OCI-LY3 (cell line): ENCODE measurements at regions not wholly inside any gene's neighbourhood (a gene's known extent, or its start where the extent isn't known, plus 50 kb on each side); places are given as distances from the start of the nearest gene placed in this dataset.
A peak's percentile ranks its signal among the peaks of the same experiment; 100 is the strongest.

Source experiments
- H2AFZ ChIP-seq: fragments of 200-600, 300-600 bp; shearing (Covaris generic); 2 replicates; pipeline ENCODE4 v1.6.0; 2014; ENCODE audit warnings: antibody characterized with exemption, low read depth, low read length
- H3K27ac ChIP-seq: fragments of 200-600, 300-600 bp; sonication (generic); 2 replicates; pipeline ENCODE4 v1.5.1; 2014; ENCODE audit warnings: mild to moderate bottlenecking, low read length, moderate library complexity, mixed read lengths
- H3K27me3 ChIP-seq: fragments of 200-600, 300-600 bp; sonication (generic); 2 replicates; pipeline ENCODE4 v1.6.1; 2014; ENCODE audit warnings: low read depth, low read length, mixed read lengths
- H3K36me3 ChIP-seq: fragments of 200-600, 300-600 bp; sonication (generic); replicated peaks from 2 replicates; pipeline ENCODE3; 2014; ENCODE audit warnings: low read depth, low read length, mixed read lengths
- H3K4me1 ChIP-seq: fragments of 300-600, 200-600 bp; sonication (generic); 2 replicates; pipeline ENCODE4 v1.6.1; 2014; ENCODE audit warnings: low read length, mixed read lengths
- H3K4me2 ChIP-seq: fragments of 200-600, 300-600 bp; sonication (generic); 2 replicates; pipeline ENCODE4 v1.6.1; 2014; ENCODE audit warnings: low read length, mixed read lengths
- H3K4me3 ChIP-seq: fragments of 300-600, 200-600 bp; sonication (generic); 2 replicates; pipeline ENCODE4 v1.5.1; 2014; ENCODE audit warnings: antibody characterized with exemption, mild to moderate bottlenecking, low read length, moderate library complexity
- H3K79me2 ChIP-seq: fragments of 300-600, 200-600 bp; shearing (Covaris generic); 2 replicates; pipeline ENCODE4 v1.6.1; 2014; ENCODE audit warnings: mild to moderate bottlenecking, low read length, mixed read lengths
- H3K9ac ChIP-seq: fragments of 300-600, 200-600 bp; shearing (Covaris generic); 2 replicates; pipeline ENCODE4 v1.6.0; 2014; ENCODE audit warnings: mild to moderate bottlenecking, low read length, moderate library complexity
- H3K9me3 ChIP-seq: fragments of 200-600, 300-600 bp; shearing (Covaris generic); 2 replicates; pipeline ENCODE4 v1.6.1; 2014; ENCODE audit warnings: low read length, mixed read lengths; ENCODE audit not compliant: insufficient read depth
- H4K20me1 ChIP-seq: fragments of 200-600, 300-600 bp; sonication (generic); 2 replicates; pipeline ENCODE4 v1.6.1; 2016; ENCODE audit warnings: low read length, mixed read lengths; ENCODE audit not compliant: insufficient read depth
- CTCF ChIP-seq: fragments of 200-600, 300-600 bp; sonication (generic); IDR thresholded peaks from 2 replicates; pipeline ENCODE4 v1.5.1; 2014; ENCODE audit warnings: antibody characterized with exemption, low read length, low read depth
- EZH2phosphoT487 ChIP-seq: fragments of 200-600 bp; shearing (Covaris generic); IDR thresholded peaks from 2 replicates; pipeline ENCODE4 v1.6.1; 2018; ENCODE audit warnings: antibody characterized with exemption, mixed run types, low read depth

GRCh38 chr3:80580146-80580545 is 812.3 kb upstream of the ROBO1 start:
- no peak overlapping the region for H3K4me2 ChIP-seq
- H3K4me3 ChIP-seq = no peak overlapping the region
- H3K79me2 ChIP-seq = no peaks in the 10 kb centered on the region
- H3K9me3 ChIP-seq = no peaks in the 10 kb centered on the region
- no peak overlapping the region for H3K27ac ChIP-seq
- no peak overlapping the region for H2AFZ ChIP-seq
- no peak for TF ChIP-seq CTCF
- H3K36me3 ChIP-seq = no peaks in the 10 kb centered on the region
- no peaks in the 10 kb centered on the region for H3K27me3 ChIP-seq
- H3K9ac ChIP-seq = no peak overlapping the region
- no peaks in the 10 kb centered on the region for H3K4me1 ChIP-seq
- H4K20me1 ChIP-seq = no peaks in the 10 kb centered on the region

GRCh38 chr3:80564391-80564790 is 796.6 kb upstream of the ROBO1 start:
- no peaks in the 10 kb centered on the region for H3K79me2 ChIP-seq
- H2AFZ ChIP-seq = no peak overlapping the region
- H4K20me1 ChIP-seq = no peaks in the 10 kb centered on the region
- no peaks in the 10 kb centered on the region for H3K4me1 ChIP-seq
- no peak overlapping the region for H3K4me3 ChIP-seq
- no peak overlapping the region for H3K9ac ChIP-seq
- H3K36me3 ChIP-seq = no peaks in the 10 kb centered on the region
- H3K9me3 ChIP-seq = no peaks in the 10 kb centered on the region
- H3K4me2 ChIP-seq = no peak overlapping the region
- TF ChIP-seq CTCF = no peak
- no peaks in the 10 kb centered on the region for H3K27me3 ChIP-seq
- no peak overlapping the region for H3K27ac ChIP-seq

GRCh38 chr3:80559701-80560100 is 791.9 kb upstream of the ROBO1 start:
- TF ChIP-seq CTCF = peak; percentile 28
- no peak for TF ChIP-seq EZH2phosphoT487
- H3K9me3 ChIP-seq = no peaks in the 10 kb centered on the region
- no peak overlapping the region for H3K27ac ChIP-seq
- H3K27me3 ChIP-seq = no peaks in the 10 kb centered on the region
- no peak overlapping the region for H3K9ac ChIP-seq
- H3K4me1 ChIP-seq = no peaks in the 10 kb centered on the region
- H3K36me3 ChIP-seq = no peaks in the 10 kb centered on the region
- H3K4me3 ChIP-seq = no peak overlapping the region
- H4K20me1 ChIP-seq = no peaks in the 10 kb centered on the region
- no peak overlapping the region for H3K4me2 ChIP-seq
- no peaks in the 10 kb centered on the region for H3K79me2 ChIP-seq
- no peak overlapping the region for H2AFZ ChIP-seq

- no peak overlapping the region for H3K4me2 ChIP-seq
- no peak for TF ChIP-seq EZH2phosphoT487
- no peak for TF ChIP-seq CTCF
- no peak overlapping the region for H2AFZ ChIP-seq
- H3K27ac ChIP-seq = no peak overlapping the region
- peaks cover 7% of the 10 kb centered on the region; the same call in 1 of the 2 replicates for H3K4me1 ChIP-seq
- no peak overlapping the region for H3K4me3 ChIP-seq
- no peak overlapping the region for H3K9ac ChIP-seq
- H3K36me3 ChIP-seq = no peaks in the 10 kb centered on the region
- H3K9me3 ChIP-seq = no peaks in the 10 kb centered on the region
- H3K79me2 ChIP-seq = no peaks in the 10 kb centered on the region
- no peaks in the 10 kb centered on the region for H4K20me1 ChIP-seq
- no peaks in the 10 kb centered on the region for H3K27me3 ChIP-seq
Measured at GRCh38 chr3:80556763-80557162, 789.0 kb upstream of the ROBO1 start.
